ENCODE measurements at regions not wholly inside any gene's neighbourhood (a gene's known extent, or its start where the extent isn't known, plus 50 kb on each side); places are given as distances from the start of the nearest gene placed in this dataset.

DNA sequence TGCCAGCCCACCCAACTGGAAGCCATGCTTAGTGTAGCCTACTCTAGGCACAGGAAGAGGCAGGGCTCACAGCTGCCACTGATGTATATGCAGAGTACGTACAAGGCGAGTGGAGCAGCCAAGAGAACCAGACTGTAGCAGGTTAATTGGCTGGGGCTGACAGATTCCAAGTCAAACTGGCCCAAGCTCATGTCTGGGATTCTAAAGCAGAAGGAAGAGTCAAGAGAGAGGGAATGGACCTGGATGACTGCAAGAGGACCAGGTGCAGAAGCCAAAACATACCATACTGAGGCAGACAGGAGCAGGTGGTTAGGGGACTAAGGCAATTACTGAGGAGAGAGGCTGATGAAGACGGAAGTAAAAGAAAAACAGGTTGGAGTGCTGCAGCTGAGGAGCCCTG is 51.3 kb upstream of the LRRN2 start:
- no peaks in the 10 kb centered on the region for H3K27me3 ChIP-seq (ENCODE audit: control insufficient read depth, insufficient read depth, low read length, poor library complexity, severe bottlenecking)
- H3K4me3 ChIP-seq (ENCODE audit: insufficient read depth, low read depth, low read length), result no peak overlapping the region
- H3K27ac ChIP-seq (ENCODE audit: insufficient read depth, low read depth, low read length, poor library complexity, severe bottlenecking), result no peak overlapping the region
- WGBS, 2 experiments, result 85 to 86% methylated on average over 3 of the region's 3 CpGs
- H3K36me3 ChIP-seq (ENCODE audit: control insufficient read depth, insufficient read depth, low read length), result no peaks in the 10 kb centered on the region
- H3K9me3 ChIP-seq (ENCODE audit: control insufficient read depth, low read length), result no peaks in the 10 kb centered on the region
- H3K4me1 ChIP-seq (ENCODE audit: control insufficient read depth, insufficient read depth, low read length), result no peaks in the 10 kb centered on the region

- no peaks in the 10 kb centered on the region for H3K4me1 ChIP-seq (ENCODE audit: control insufficient read depth, insufficient read depth, low read length)
- WGBS, 2 experiments, result 83% methylated on average over 1 of the region's 1 CpG; no CpG with 5 or more reads in 1 of the 2 experiments
- no peaks in the 10 kb centered on the region for H3K36me3 ChIP-seq (ENCODE audit: control insufficient read depth, insufficient read depth, low read length)
- no peak overlapping the region for H3K27ac ChIP-seq (ENCODE audit: insufficient read depth, low read depth, low read length, poor library complexity, severe bottlenecking)
- no peaks in the 10 kb centered on the region for H3K27me3 ChIP-seq (ENCODE audit: control insufficient read depth, insufficient read depth, low read length, poor library complexity, severe bottlenecking)
- no peaks in the 10 kb centered on the region for H3K9me3 ChIP-seq (ENCODE audit: control insufficient read depth, low read length)
- no peak overlapping the region for H3K4me3 ChIP-seq (ENCODE audit: insufficient read depth, low read depth, low read length)
These were observed 53.0 kb upstream of the LRRN2 start for GRCh38 chr1:204738506-204738905.

- Histone ChIP-seq H3K4me3 (ENCODE audit: insufficient read depth, low read depth, low read length) (no peak overlapping the region), H3K27ac (ENCODE audit: insufficient read depth, low read depth, low read length, poor library complexity, severe bottlenecking) (no peak overlapping the region), H3K27me3 (ENCODE audit: control insufficient read depth, insufficient read depth, low read length, poor library complexity, severe bottlenecking) (no peaks in the 10 kb centered on the region), H3K36me3 (ENCODE audit: control insufficient read depth, insufficient read depth, low read length) (no peaks in the 10 kb centered on the region), H3K4me1 (ENCODE audit: control insufficient read depth, insufficient read depth, low read length) (no peaks in the 10 kb centered on the region), H3K9me3 (ENCODE audit: control insufficient read depth, low read length) (no peaks in the 10 kb centered on the region)
These were observed 54.8 kb upstream of the LRRN2 start for GRCh38 chr1:204740354-204740753.

- Histone ChIP-seq H3K27me3 (ENCODE audit: control insufficient read depth, insufficient read depth, low read length, poor library complexity, severe bottlenecking) (no peaks in the 10 kb centered on the region), H3K27ac (ENCODE audit: insufficient read depth, low read depth, low read length, poor library complexity, severe bottlenecking) (no peak overlapping the region), H3K4me1 (ENCODE audit: control insufficient read depth, insufficient read depth, low read length) (no peaks in the 10 kb centered on the region), H3K4me3 (ENCODE audit: insufficient read depth, low read depth, low read length) (no peak overlapping the region), H3K9me3 (ENCODE audit: control insufficient read depth, low read length) (no peaks in the 10 kb centered on the region), H3K36me3 (ENCODE audit: control insufficient read depth, insufficient read depth, low read length) (no peaks in the 10 kb centered on the region)
- WGBS, 2 experiments, result 88 to 100% methylated on average over 1 of the region's 1 CpG
These were observed 55.9 kb upstream of the LRRN2 start for GRCh38 chr1:204741440-204741839.

DNA sequence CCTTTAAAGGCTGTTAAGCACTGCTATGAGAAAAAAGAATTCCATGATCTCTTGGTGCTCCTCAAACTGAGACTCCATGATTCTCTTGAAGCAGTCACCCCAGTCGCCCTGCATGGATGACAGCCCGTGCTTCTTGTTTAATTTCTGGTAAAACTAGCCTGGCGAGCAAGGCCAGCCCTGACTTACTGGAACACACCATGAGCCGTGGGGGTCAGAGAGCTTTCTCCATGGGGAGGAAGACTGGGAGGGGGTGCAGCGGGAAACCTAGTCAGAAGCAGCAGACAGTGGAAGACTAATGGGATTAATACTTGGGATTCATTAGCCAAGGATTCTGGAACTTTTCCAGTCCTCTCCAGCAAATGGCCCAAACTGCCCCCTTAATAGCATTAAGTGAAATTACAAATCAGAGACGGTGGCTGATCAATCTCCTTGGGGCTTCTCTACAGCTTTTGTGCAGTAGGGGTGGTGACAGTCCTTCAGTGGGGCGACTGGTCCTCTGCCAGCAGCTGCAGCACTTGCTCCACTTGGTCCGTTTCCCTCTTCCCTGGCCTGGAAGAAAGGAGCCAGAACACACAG is 57.2 kb upstream of the LRRN2 start:
- H3K4me3 ChIP-seq (ENCODE audit: insufficient read depth, low read depth, low read length), result no peak overlapping the region
- no peak overlapping the region for H3K27ac ChIP-seq (ENCODE audit: insufficient read depth, low read depth, low read length, poor library complexity, severe bottlenecking)
- no peaks in the 10 kb centered on the region for H3K27me3 ChIP-seq (ENCODE audit: control insufficient read depth, insufficient read depth, low read length, poor library complexity, severe bottlenecking)
- H3K9me3 ChIP-seq (ENCODE audit: control insufficient read depth, low read length), result no peaks in the 10 kb centered on the region
- 91 to 92% methylated on average over 8 of the region's 8 CpGs for WGBS, 2 experiments
- no peaks in the 10 kb centered on the region for H3K36me3 ChIP-seq (ENCODE audit: control insufficient read depth, insufficient read depth, low read length)
- H3K4me1 ChIP-seq (ENCODE audit: control insufficient read depth, insufficient read depth, low read length), result no peaks in the 10 kb centered on the region

DNA sequence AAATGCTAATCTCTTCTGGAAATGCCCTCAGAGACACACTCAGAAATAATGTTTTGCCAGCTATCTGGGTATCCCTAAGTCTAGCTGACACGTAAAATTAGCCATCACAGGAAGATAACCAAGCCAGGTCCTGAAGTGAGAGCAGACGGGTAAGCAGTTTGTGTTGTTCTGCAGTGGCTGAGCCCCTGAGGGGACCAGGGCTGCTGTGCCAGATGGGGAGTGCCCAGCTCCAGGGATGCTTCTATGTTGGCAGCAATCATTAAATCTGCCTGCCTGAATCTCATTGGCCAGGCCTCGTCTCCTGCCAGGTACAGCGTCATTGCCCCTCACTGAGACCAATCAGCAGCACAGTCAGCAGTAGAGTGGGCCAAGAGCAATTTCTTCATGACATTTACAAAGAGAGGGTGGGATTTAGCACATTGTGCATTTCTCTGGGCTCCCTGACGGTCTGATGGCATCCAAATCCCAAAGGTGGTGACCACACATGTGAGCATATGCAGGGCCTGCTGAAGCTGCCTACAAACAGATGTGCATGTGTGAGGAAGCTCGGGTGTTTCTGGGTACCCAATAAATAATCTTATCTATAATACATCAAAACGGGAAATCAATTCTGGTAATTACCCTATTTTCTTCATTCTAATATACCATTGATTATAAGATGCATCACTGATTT is 58.7 kb upstream of the LRRN2 start:
- no peak overlapping the region for H3K4me3 ChIP-seq (ENCODE audit: insufficient read depth, low read depth, low read length)
- WGBS, 2 experiments, result 89 to 92% methylated on average over 7 of the region's 7 CpGs
- H3K4me1 ChIP-seq (ENCODE audit: control insufficient read depth, insufficient read depth, low read length), result no peaks in the 10 kb centered on the region
- H3K27ac ChIP-seq (ENCODE audit: insufficient read depth, low read depth, low read length, poor library complexity, severe bottlenecking), result no peak overlapping the region
- no peaks in the 10 kb centered on the region for H3K9me3 ChIP-seq (ENCODE audit: control insufficient read depth, low read length)
- H3K27me3 ChIP-seq (ENCODE audit: control insufficient read depth, insufficient read depth, low read length, poor library complexity, severe bottlenecking), result no peaks in the 10 kb centered on the region
- no peaks in the 10 kb centered on the region for H3K36me3 ChIP-seq (ENCODE audit: control insufficient read depth, insufficient read depth, low read length)

- Histone ChIP-seq H3K9me3 (ENCODE audit: control insufficient read depth, low read length) (no peaks in the 10 kb centered on the region), H3K27me3 (ENCODE audit: control insufficient read depth, insufficient read depth, low read length, poor library complexity, severe bottlenecking) (no peaks in the 10 kb centered on the region), H3K4me3 (ENCODE audit: insufficient read depth, low read depth, low read length) (no peak overlapping the region), H3K27ac (ENCODE audit: insufficient read depth, low read depth, low read length, poor library complexity, severe bottlenecking) (no peak overlapping the region), H3K36me3 (ENCODE audit: control insufficient read depth, insufficient read depth, low read length) (no peaks in the 10 kb centered on the region), H3K4me1 (ENCODE audit: control insufficient read depth, insufficient read depth, low read length) (peaks cover 9% of the 10 kb centered on the region)
These were observed 61.4 kb upstream of the LRRN2 start for GRCh38 chr1:204746838-204747442.

- WGBS, 2 experiments, result 51 to 60% methylated on average over 6 of the region's 6 CpGs
- Histone ChIP-seq H3K27ac (ENCODE audit: insufficient read depth, low read depth, low read length, poor library complexity, severe bottlenecking) (no peak overlapping the region), H3K27me3 (ENCODE audit: control insufficient read depth, insufficient read depth, low read length, poor library complexity, severe bottlenecking) (no peaks in the 10 kb centered on the region), H3K9me3 (ENCODE audit: control insufficient read depth, low read length) (no peaks in the 10 kb centered on the region), H3K4me1 (ENCODE audit: control insufficient read depth, insufficient read depth, low read length) (peaks cover 10% of the 10 kb centered on the region), H3K4me3 (ENCODE audit: insufficient read depth, low read depth, low read length) (no peak overlapping the region), H3K36me3 (ENCODE audit: control insufficient read depth, insufficient read depth, low read length) (no peaks in the 10 kb centered on the region)
These were observed 65.9 kb upstream of the LRRN2 start for GRCh38 chr1:204751480-204751879.

DNA sequence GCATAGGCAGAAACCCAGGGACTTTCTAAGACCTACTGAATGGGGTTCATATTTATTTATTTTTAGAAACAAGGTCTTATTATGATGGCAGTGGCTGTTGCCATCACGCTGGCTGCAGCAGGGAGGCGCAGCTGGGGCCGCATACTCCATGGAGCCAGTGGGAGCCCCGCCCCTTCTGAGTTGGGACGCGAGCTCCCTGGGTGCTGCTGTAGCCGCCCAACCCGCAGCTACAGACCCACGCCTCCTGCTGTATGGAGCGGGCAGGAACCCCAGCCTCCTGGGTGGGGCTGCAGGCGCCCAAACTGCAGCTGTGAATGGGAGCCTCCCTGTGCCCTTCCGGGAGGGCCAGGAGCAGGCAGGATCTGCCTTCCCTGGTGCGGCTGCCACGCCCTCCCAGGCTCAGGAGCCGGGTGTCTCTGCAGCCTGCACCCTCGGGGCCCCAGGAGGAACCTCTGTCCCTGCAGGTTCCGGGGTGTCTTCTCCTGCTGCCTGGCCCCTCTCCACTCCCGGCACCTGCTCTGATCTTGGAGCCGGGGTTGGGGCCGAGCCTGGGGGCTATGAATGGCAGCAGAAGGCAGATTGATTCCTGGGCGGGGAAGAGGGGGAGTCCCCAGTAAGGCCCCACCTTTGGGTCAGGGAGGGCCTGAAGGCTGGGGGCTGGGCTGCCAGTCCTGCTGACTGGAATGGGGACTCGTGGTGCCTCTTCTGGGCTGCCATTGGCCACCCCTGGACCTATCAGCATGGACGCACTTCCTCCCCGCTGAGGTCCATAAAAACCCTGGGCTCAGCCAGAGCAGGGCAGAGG is 66.5 kb upstream of the LRRN2 start:
- H3K4me3 ChIP-seq (ENCODE audit: insufficient read depth, low read depth, low read length), result no peak overlapping the region
- peaks cover 10% of the 10 kb centered on the region for H3K4me1 ChIP-seq (ENCODE audit: control insufficient read depth, insufficient read depth, low read length)
- WGBS, 2 experiments, result 90 to 91% methylated on average over 24 of the region's 24 CpGs
- H3K27me3 ChIP-seq (ENCODE audit: control insufficient read depth, insufficient read depth, low read length, poor library complexity, severe bottlenecking), result no peaks in the 10 kb centered on the region
- no peaks in the 10 kb centered on the region for H3K9me3 ChIP-seq (ENCODE audit: control insufficient read depth, low read length)
- H3K27ac ChIP-seq (ENCODE audit: insufficient read depth, low read depth, low read length, poor library complexity, severe bottlenecking), result no peak overlapping the region
- H3K36me3 ChIP-seq (ENCODE audit: control insufficient read depth, insufficient read depth, low read length), result no peaks in the 10 kb centered on the region

GRCh38 chr1:204752688-204753040 is 67.1 kb upstream of the LRRN2 start:
- Histone ChIP-seq H3K4me1 (ENCODE audit: control insufficient read depth, insufficient read depth, low read length) (peaks cover 10% of the 10 kb centered on the region), H3K36me3 (ENCODE audit: control insufficient read depth, insufficient read depth, low read length) (no peaks in the 10 kb centered on the region), H3K4me3 (ENCODE audit: insufficient read depth, low read depth, low read length) (no peak overlapping the region), H3K9me3 (ENCODE audit: control insufficient read depth, low read length) (no peaks in the 10 kb centered on the region), H3K27ac (ENCODE audit: insufficient read depth, low read depth, low read length, poor library complexity, severe bottlenecking) (no peak overlapping the region), H3K27me3 (ENCODE audit: control insufficient read depth, insufficient read depth, low read length, poor library complexity, severe bottlenecking) (no peaks in the 10 kb centered on the region)
- WGBS, 2 experiments, result 95% methylated on average over 6 of the region's 6 CpGs

All from ectodermal cell (in vitro differentiated cells).